Astrocyte of the spinal cord (primary cell): ENCODE measurements at regions not wholly inside any gene's neighbourhood (a gene's known extent, or its start where the extent isn't known, plus 50 kb on each side); places are given as distances from the start of the nearest gene placed in this dataset.

Experiments
- DNase-seq: peaks from one replicate; pipeline ENCODE4 v3.0.0; 2011; ENCODE audit warnings: low read depth, low spot score
- H3K4me3 ChIP-seq: 2 replicates; pipeline ENCODE4 v1.5.1; 2011; ENCODE audit warnings: low read depth, mild to moderate bottlenecking, low read length, moderate library complexity
- in situ Hi-C: cut with HindIII; loops from 2 replicates; pipeline ENCODE4 v1.10.0; 2017; ENCODE audit warnings: low sequenced_read_pairs
- TF ChIP-seq, protein P1 (sequence below): IDR thresholded peaks from 2 replicates; pipeline ENCODE4 v1.5.1; 2012; ENCODE audit warnings: low read depth, mild to moderate bottlenecking, low read length, inconsistent platforms

DNA sequence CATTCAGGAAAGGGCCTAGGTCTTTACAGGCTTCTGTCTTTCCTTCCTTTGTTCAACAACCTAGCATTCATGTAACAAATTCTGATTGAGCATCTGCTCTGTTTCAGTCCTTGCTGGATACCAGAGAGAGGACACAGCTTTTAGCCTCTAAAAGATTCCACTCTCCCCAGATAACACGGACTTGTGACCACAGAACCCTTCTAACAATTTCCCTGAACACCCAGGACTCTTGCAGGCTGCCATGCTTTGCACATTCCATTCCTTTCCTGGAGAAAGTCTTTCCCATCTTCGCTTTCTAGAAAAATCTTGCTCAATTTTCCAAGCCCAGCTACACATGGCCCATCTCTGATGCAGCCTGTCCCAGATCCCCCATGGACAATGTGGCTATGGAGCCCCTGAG is 310.9 kb downstream of the ACTL7B start:
- in situ Hi-C loops, result no loop called here
- H3K4me3 ChIP-seq, result no peak overlapping the region
- DNase-seq, result no peak
- TF ChIP-seq, protein P1, sequence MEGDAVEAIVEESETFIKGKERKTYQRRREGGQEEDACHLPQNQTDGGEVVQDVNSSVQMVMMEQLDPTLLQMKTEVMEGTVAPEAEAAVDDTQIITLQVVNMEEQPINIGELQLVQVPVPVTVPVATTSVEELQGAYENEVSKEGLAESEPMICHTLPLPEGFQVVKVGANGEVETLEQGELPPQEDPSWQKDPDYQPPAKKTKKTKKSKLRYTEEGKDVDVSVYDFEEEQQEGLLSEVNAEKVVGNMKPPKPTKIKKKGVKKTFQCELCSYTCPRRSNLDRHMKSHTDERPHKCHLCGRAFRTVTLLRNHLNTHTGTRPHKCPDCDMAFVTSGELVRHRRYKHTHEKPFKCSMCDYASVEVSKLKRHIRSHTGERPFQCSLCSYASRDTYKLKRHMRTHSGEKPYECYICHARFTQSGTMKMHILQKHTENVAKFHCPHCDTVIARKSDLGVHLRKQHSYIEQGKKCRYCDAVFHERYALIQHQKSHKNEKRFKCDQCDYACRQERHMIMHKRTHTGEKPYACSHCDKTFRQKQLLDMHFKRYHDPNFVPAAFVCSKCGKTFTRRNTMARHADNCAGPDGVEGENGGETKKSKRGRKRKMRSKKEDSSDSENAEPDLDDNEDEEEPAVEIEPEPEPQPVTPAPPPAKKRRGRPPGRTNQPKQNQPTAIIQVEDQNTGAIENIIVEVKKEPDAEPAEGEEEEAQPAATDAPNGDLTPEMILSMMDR, result no peak

DNA sequence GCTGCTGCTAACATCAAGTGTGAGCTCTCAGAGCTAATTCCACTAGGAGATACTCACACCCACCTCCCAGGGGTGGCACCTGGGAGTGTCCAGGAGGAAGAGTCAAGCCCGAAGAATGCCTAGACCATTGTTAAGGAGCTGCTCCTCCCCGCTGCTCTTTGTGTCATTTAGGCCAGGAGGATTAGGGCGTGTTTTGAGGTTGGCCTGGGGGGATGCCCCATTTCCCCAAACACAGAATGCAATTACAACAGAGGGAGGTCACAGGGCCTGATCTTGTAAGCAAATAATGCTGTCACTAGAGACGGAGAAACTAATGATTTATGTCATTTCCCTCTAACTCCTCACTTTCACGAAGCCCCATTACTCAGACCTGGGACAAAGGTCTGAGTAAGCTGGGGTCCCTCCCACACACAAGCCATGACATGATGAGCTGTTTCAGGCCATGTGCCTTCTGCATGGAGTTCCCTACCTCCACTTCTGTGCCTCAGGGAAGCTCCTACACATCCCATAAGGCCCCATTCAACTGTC is 312.5 kb downstream of the ACTL7B start:
- TF ChIP-seq, protein P1, result no peak
- in situ Hi-C loops, result no loop called here
- no peak for DNase-seq

DNA sequence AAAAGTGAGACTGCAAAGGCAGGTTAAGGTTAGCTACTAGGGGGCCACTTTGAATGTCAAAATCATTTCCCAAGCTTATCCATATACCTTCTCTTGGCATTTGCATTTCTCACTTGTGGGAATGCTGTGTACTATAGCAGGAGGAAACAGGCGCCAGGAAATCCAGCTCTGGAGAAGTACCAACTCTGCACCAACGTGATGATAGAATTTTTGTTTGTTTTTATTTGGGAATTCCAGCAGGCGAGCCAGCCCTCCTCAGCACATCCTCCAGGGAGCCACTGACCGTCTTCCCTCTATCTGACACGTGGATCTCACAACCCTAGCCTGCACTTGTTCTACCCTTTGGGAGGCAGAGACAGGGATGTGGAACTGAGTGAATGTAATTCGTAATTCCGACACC is 318.0 kb downstream of the ACTL7B start:
- no peak for DNase-seq
- no peak overlapping the region for H3K4me3 ChIP-seq
- TF ChIP-seq, protein P1, result no peak
- in situ Hi-C loops, result no loop called here

More for the DNA sequence above, 312.5 kb downstream of the ACTL7B start:
- no peak overlapping the region for H3K4me3 ChIP-seq

DNA sequence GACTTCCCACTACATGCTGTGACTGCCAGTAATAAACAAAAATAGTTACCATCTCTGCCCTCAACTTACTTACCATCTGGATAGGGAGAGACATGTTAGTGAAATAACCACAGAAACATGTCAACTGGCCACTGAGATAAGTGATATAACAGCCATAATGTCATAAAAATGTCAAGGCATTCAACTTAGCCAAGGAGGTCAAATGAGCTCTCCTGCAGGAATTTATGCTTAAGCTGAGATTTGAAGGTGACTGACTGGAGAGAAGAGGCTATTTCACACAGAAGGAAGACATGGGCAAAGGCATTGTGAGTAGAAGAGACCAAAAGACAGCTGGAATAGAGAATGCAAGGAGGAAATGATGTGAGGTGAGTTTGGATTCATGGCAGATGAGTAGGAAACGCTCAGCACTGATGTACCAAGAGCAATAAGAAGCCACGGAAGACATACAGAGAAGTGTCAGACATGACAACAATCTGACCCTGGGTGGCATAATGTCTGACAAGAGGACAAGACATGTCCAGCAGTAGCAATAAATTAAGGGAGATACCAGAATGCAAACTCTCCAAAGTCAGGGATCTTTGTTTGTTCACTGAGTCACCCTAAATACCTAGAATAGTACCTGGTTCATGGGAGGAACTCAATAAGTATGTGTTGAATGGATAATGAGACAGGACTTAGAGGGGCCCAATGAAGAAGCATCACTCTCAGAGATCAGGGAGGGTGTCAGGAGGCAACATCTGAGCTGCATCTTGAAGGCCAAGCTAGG is 318.8 kb downstream of the ACTL7B start:
- no peak overlapping the region for H3K4me3 ChIP-seq
- TF ChIP-seq, protein P1, result no peak
- in situ Hi-C loops, result no loop called here
- no peak for DNase-seq

DNA sequence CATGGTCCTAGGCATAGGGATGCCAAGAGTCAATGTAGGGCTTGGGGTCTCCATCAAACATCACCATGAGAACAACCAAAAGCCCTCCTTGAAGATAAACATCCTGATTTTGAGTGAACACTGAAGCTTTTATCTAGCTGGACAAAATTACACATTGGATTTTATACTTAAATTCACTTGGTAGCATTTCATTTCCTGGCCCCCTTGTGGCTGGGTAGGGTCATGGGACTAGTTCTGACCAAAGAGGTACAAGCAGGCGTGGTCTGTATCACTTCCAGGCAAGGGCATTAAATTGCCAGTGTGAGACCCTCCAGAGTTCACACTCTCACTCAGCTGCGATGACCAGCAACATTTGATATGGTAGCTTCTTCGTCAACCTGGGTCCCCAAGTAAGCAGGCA is 320.3 kb downstream of the ACTL7B start:
- in situ Hi-C loops, result no loop called here
- TF ChIP-seq, protein P1, result peak; percentile 44
- H3K4me3 ChIP-seq, result no peak overlapping the region
- DNase-seq, result no peak

DNA sequence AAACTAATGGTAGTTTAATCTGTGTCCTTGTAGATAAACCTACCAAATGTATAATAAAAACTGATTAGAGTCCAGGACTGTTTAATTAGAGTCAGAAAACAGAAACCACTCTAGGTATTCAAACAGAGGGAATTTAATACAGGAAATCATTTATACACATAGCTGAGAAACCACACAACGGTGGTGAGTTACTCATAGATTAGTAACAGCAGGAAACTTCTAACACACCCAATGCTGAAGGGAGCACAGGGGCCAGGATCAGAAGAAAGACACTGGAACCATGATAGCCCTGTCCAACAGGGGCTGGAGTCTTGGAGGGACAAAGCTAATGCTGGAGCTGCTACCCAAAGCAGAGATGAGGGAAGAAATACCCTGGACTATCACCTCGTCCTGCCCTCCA is 321.0 kb downstream of the ACTL7B start:
- peak; percentile 84 for DNase-seq
- in situ Hi-C loops, result no loop called here
- H3K4me3 ChIP-seq, result no peak overlapping the region
- TF ChIP-seq, protein P1, result no peak
